ENCODE measurements at regions not wholly inside any gene's neighbourhood (a gene's known extent, or its start where the extent isn't known, plus 50 kb on each side); places are given as distances from the start of the nearest gene placed in this dataset.

DNA sequence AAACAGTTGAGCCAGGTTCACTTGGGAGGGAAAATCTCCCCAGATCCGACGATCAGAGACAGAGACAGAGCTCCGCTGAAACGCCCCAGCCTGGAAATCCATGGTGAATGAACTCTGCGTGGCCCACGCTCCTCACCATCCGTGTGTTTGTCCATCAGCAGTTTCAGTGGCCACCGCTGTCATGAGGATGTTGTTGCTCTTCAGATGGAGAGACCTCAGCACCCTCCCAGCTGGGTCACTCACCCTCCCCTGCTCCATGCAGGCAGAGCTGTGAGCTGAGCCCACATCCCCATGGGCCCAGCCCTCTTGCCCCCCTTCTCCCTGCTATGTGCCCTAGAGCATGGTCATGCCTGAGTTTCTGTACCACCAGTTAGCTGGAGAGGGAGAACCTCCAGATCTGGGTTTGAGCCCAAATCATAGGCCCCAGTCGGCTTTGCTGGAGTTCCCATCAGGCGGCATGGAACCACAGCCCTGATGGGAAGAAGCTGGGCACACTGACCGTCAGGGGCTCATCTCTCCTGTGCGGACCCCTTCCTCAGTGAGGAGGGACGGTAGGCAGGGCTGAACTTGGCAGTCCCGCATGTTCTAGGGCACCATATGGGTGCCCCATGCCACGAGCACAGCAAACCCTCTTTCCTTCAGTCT lies 154.4 kb upstream of the COL5A1 start:
- no peak for DNase-seq (ENCODE audit: low spot score)

DNA sequence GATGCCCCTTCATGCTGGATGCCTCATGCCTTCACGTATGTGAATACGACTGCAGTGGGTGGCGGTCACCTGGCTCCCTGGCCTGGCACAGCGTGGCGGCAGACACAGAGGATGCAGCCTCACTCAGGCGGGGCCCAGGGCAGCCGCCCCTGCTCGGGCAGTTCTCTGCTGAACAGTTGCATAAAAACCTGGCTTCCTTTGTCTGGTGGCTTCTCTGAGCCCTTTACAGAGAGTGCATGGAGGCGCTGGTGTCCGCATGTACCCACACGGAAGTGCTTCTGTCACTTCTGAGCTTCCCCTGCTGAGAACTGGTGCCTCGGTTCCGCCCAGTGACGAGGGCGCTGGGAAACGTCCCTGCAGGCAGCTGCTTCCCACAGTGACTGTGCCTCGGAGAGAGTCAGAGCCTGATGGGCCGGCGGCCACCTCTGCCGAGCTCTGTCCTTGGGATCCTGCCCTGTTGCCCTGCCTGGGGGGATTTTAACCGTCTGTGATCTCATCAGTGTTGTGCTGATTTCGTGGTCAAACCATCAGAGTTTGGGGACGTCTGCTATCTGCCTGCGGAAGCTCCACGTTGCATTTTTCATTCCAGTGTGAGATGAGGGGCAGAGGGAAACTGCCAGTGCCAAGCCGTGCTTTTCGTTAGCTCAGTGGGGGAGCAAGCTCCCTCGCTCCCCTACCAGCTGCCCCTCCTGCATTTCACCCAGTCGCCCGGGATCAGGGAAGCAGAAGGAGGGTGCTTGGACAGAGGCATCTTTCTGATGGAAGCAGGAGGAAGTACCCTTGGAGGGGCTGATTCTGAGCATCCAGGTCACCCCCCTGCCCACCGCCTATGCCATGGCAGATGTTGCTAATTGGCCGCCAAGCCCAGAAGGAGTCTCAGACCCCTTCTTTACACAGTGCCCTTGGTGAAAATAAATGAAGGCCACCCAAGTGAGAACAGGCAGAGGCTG lies 153.0 kb upstream of the COL5A1 start:
- DNase-seq (ENCODE audit: low spot score): no peak

DNA sequence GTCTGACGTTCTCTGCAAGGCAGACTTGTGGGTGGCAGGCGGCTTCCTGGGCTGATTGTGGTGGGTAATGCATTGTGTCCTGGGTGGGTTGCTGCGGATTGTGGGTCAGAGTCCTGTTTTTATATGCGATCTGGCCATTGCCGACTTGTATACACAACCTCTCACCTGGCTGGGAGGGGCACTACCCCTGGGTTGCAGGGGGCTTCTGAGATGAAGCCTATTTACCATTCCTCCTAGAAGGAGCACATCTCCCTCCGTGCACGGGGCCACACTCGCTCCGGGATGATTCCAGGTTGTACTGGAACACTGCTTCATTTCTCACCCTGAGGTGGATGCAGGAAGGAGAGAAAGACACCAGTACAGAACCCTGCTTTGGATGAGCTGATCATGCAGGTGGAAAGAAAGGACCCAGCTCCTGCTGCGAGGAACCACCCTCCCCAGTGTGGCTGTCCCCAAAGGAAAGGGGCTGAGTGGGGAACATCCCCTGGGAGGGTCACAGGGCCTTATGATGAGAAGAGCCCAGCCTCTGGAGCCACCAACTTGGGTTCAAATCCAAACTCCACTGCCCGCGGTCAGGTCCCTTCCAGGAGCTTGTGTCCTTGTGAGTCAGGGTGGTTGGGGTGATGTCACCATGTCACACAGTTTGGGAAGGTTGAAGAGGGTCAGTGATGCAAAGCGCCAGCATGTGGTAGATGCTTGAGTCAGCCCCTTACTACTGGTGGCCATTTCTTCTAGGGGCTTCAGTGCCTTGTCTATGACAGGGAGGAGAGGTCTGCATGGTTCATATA lies 151.8 kb upstream of the COL5A1 start:
- no peak for DNase-seq (ENCODE audit: low spot score)

GRCh38 chr9:134490446-134490845 lies 151.2 kb upstream of the COL5A1 start:
- DNase-seq (ENCODE audit: low spot score): no peak

- no peak for DNase-seq (ENCODE audit: low spot score)
Measured at GRCh38 chr9:134491196-134491835, 150.3 kb upstream of the COL5A1 start.

DNA sequence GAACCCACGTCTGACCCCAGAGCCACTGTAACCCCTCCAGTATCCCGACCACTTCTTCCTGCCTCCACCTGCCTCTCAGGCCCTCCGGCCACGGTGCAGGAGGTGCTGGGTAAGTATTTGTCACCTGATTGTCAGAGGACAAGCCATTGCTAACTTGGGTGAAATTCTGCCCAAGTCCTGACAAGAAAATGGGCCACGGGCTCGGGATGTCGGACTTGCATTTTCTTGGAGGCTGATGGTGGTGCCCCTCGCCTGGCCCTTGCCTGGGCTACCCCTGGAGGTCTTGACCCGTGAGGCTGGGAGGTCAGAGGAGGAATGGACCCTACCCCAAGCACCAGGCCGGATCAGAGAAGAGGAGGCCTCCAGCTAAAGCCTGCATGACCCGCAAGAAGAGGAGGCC lies 149.7 kb upstream of the COL5A1 start:
- DNase-seq (ENCODE audit: low spot score): no peak

DNA sequence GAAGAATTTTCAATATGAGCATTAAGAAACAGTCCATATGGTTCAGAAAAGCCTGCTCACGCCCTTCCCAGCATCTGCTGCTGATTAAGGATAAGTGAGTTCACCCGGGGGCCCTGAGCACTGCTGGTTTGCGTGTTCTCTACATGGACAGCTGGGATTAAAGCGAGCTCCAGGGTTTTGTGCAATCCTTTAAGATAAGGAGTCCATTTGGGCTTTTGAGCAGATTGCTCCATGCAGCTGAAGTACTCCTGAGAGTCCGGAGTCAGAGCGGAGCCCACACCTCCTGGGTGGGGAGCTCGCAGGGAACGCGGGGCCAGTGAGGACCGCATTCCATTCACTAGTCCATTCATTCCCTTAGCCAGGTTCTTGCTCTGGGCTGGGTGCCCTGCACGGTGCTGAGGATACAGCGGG lies 149.3 kb upstream of the COL5A1 start:
- no peak for DNase-seq (ENCODE audit: low spot score)

- DNase-seq (ENCODE audit: low spot score): no peak
Measured at GRCh38 chr9:134492721-134493460, 148.7 kb upstream of the COL5A1 start.

GRCh38 chr9:134493461-134494272 lies 147.9 kb upstream of the COL5A1 start:
- DNase-seq (ENCODE audit: low spot score): no peak

DNA sequence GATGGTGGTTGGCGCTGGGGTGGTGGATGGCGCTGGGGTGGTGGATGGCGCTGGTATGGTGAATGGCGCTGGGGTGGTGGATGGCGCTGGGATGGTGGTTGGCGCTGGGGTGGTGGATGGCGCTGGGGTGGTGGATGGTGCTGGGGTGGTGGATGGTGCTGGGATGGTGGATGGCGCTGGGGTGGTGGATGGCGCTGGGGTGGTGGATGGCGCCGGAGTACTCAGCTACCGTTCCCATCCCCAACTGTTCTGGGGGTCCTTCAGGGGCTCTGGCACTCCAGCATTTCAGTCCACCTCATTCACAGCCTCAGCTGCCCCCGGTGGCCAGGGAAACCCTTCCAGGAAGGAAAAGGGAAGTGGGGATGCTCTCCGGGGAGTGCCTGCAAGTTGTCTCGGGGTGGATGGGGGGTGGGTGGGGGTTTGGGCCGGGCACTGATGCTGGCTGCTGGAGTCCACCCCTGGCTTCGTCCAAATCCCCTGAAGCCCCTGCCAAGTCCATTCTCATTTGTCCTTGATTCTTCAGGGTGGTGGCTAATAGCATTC lies 147.3 kb upstream of the COL5A1 start:
- DNase-seq (ENCODE audit: low spot score): no peak

DNA sequence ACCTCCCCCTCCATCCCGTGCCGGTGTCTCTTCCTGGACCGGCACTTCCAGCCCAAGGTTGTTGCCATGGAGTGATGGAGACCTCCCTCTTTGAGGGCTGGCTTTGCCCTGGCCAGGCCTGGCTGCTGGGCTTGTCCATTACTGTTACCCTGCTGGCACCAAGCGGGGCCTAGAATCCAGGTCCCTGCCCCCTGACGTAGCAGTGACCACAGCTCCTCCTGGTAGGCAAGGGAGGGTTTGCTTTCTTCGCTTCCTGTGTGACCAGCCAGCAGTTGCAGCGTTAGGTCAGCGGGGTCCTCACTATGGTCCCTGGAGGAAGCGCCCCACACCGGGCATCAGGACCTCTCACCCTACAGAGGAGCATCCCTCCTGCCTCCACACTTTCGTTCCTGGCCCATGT lies 146.7 kb upstream of the COL5A1 start:
- DNase-seq (ENCODE audit: low spot score): no peak

GRCh38 chr9:134495881-134496412 lies 145.7 kb upstream of the COL5A1 start:
- no peak for DNase-seq (ENCODE audit: low spot score)

GRCh38 chr9:134496413-134497282 lies 145.0 kb upstream of the COL5A1 start:
- no peak for DNase-seq (ENCODE audit: low spot score)

DNA sequence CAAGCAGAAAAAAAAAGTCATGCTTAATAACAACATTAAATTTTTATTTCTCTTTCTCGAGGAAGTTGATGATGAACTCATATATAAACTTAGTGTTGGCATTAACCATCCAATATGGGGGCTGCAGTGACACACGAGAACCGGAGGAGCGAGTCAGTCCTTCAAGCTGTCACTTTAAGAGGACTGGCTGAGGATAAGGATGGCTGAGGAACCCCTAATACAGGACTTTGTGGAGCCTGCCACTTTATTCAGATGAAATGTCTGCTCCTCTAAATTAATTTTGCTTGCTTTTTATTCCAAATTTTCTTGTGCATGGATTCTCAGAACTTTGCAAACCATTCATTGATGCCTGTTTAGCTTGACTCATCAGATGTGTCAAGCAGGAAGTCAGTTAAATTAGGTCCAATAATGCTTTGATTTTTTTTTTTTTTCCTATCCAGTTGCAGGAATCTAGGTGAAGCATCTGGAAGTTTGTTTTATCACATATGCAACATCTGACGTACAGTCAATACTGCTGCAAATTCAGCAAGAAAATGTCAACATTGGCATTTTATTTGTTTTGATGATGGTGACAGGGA lies 144.2 kb upstream of the COL5A1 start:
- DNase-seq (ENCODE audit: low spot score): no peak

GRCh38 chr9:134498814-134499166 lies 142.8 kb upstream of the COL5A1 start:
- DNase-seq (ENCODE audit: low spot score): no peak

DNA sequence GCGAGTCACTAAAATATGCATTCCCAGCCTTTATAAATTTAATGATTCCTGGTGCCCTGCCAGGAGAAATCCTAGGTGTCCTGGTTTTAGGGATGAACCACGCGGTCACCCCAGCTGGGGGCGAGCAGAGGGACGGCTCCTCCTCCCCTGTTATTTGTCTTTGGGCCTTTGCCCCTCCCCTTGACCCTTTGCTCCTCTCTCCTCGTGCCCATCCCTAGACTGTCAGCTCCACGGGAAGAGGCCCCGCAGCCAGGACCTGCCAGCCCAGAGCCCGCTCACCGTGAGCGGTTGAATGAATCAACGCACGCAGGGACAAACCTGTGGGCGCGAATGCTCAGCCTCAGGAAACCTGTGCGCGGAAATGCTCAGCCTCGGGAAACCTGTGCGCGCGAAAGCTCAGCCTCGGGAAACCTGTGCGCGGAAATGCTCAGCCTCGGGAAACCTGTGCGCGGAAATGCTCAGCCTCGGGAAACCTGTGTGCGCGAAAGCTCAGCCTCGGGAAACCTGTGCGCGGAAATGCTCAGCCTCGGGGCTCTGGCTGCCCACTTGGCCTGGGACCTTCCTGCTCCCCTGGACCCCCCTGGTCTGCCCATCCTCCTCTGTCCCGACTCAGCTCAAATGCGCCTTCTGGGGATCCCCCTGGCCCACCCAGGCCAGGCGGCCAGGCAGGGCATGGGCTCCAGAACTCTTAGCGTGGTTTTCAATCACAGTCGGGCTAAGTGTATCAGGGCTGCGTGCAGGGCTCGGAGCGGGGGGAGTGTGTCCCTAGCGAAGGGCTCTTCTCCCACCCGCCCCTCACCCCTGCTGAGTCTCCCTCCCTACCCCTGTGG lies 140.5 kb upstream of the COL5A1 start:
- no peak for DNase-seq (ENCODE audit: low spot score)

DNA sequence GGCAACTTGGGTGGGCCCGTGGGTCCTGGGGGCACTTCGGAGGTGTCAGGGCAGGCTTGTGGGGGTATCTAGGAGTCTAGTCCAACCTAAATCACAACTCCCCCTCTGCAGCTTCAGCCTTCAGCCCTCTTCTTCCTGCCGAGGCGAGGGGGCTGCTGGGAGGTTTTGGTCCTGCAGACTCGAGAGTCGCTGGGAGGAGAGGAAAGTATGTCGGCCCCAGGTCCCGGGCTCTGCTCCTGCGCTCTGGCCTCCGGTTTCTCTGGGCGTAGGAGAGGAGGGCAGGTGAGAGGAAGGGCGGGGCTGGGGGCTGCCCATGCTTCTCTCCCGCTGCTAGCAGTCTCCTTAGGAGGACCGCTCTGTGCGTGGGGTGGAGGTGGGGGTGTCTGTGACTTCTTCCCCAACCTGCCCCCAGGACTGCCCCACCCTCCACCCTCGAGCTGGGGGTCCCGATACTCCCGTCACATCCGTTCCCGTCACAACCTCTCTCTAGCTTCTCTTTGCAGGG lies 139.8 kb upstream of the COL5A1 start:
- DNase-seq (ENCODE audit: low spot score): no peak
